Osteoblast (primary cell): ENCODE measurements at regions not wholly inside any gene's neighbourhood (a gene's known extent, or its start where the extent isn't known, plus 50 kb on each side); places are given as distances from the start of the nearest gene placed in this dataset.

ENCODE experiments used
- DNase-seq: peaks from one replicate; pipeline ENCODE4 v3.0.0; 2011; ENCODE audit warnings: low spot score, mixed read lengths; ENCODE audit not compliant: insufficient read length; ENCODE audit errors: missing footprints
- H2AFZ ChIP-seq: 2 replicates; pipeline ENCODE4 v1.6.0; 2011; ENCODE audit warnings: mild to moderate bottlenecking, low read length
- H3K27ac ChIP-seq: 2 replicates; pipeline ENCODE4 v1.5.1; 2011; ENCODE audit warnings: mild to moderate bottlenecking, low read depth, low read length, moderate library complexity
- H3K27me3 ChIP-seq: 2 replicates; pipeline ENCODE4 v1.6.0; 2012; ENCODE audit warnings: mild to moderate bottlenecking, control low read depth, inconsistent platforms, low read length, moderate library complexity; ENCODE audit not compliant: insufficient read depth
- H3K36me3 ChIP-seq: 2 replicates; pipeline ENCODE4 v1.5.1; 2011; ENCODE audit warnings: mild to moderate bottlenecking, low read length, control low read depth, moderate library complexity; ENCODE audit not compliant: insufficient read depth
- H3K4me1 ChIP-seq: 2 replicates; pipeline ENCODE4 v1.5.1; 2011; ENCODE audit warnings: mild to moderate bottlenecking, low read length, control low read depth, moderate library complexity; ENCODE audit not compliant: insufficient read depth
- H3K4me2 ChIP-seq: 2 replicates; pipeline ENCODE4 v1.6.0; 2011; ENCODE audit warnings: mild to moderate bottlenecking, low read length; ENCODE audit not compliant: insufficient read depth
- H3K4me3 ChIP-seq: fragments of 200-600 bp; sonication (generic); 3 replicates; pipeline ENCODE4 v1.5.1; 2012; ENCODE audit warnings: mild to moderate bottlenecking, low read length, inconsistent platforms; ENCODE audit not compliant: insufficient read depth
- H3K79me2 ChIP-seq: 2 replicates; pipeline ENCODE4 v1.6.0; 2012; ENCODE audit warnings: mild to moderate bottlenecking, low read length, control low read depth, inconsistent platforms; ENCODE audit not compliant: insufficient read depth
- H3K9me3 ChIP-seq: 2 replicates; pipeline ENCODE4 v1.5.1; 2011; ENCODE audit warnings: low read depth, low read length, control low read depth
- H4K20me1 ChIP-seq: 2 replicates; pipeline ENCODE4 v1.6.0; 2012; ENCODE audit warnings: mild to moderate bottlenecking, low read length, control low read depth; ENCODE audit not compliant: insufficient read depth
- TF ChIP-seq, protein P1 (sequence below): IDR thresholded peaks from 2 replicates; pipeline ENCODE4 v1.5.1; 2011; ENCODE audit warnings: mild to moderate bottlenecking, low read depth, low read length, moderate library complexity; ENCODE audit errors: extremely low read depth

DNA sequence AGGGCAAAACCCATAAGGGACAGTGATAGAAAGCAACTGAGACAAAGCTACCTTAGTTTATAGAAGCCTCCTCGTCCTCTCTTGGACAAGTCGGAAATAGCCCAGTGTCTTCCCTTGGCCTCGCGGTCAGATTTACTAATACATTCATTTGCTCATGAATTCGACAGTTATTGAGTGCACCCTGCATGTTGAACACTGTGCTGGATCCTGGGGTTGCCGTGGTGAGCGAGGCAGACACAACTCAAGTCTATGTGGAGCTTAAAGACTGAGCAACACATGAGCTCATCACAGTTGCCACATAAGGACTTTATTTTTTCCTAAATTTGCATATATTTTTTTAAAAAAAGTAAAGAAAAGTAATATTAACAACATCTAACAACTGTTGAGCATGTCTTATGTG, 411.1 kb upstream of the ITGA1 start:
- Histone ChIP-seq H3K27ac (no peak overlapping the region), H3K4me3 (no peak overlapping the region), H3K27me3 (no peaks in the 10 kb centered on the region), H3K9me3 (no peaks in the 10 kb centered on the region), H3K4me2 (no peak overlapping the region), H3K36me3 (no peaks in the 10 kb centered on the region), H3K79me2 (no peaks in the 10 kb centered on the region), H3K4me1 (no peaks in the 10 kb centered on the region), H2AFZ (no peak overlapping the region), H4K20me1 (no peaks in the 10 kb centered on the region)
- TF ChIP-seq, protein P1, sequence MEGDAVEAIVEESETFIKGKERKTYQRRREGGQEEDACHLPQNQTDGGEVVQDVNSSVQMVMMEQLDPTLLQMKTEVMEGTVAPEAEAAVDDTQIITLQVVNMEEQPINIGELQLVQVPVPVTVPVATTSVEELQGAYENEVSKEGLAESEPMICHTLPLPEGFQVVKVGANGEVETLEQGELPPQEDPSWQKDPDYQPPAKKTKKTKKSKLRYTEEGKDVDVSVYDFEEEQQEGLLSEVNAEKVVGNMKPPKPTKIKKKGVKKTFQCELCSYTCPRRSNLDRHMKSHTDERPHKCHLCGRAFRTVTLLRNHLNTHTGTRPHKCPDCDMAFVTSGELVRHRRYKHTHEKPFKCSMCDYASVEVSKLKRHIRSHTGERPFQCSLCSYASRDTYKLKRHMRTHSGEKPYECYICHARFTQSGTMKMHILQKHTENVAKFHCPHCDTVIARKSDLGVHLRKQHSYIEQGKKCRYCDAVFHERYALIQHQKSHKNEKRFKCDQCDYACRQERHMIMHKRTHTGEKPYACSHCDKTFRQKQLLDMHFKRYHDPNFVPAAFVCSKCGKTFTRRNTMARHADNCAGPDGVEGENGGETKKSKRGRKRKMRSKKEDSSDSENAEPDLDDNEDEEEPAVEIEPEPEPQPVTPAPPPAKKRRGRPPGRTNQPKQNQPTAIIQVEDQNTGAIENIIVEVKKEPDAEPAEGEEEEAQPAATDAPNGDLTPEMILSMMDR: no peak
- no peak for DNase-seq

DNA sequence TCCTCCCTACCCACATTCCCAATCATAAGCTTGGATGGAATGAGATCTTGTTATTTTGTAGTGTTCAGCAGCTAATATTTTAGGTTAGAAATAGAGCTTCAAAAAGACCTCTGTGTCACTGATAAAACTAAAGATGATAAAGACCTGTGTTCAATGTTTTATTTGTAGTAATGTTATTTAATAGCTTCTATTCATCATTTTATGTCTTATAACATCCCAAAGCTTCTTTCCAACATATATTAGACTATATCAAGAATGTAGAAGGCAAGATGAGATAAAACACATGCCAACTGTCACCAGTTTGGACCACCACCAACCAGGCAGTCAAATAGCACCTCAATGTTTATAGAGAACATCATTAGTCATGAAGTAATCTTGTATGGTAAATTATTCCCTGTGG, 409.5 kb upstream of the ITGA1 start:
- H3K4me2 ChIP-seq: no peak overlapping the region
- DNase-seq: no peak
- H3K9me3 ChIP-seq: no peaks in the 10 kb centered on the region
- H3K27me3 ChIP-seq: no peaks in the 10 kb centered on the region
- no peak overlapping the region for H3K27ac ChIP-seq
- no peaks in the 10 kb centered on the region for H3K36me3 ChIP-seq
- H4K20me1 ChIP-seq: no peaks in the 10 kb centered on the region
- TF ChIP-seq, protein P1: no peak
- H3K4me3 ChIP-seq: no peak overlapping the region
- no peaks in the 10 kb centered on the region for H3K79me2 ChIP-seq
- no peaks in the 10 kb centered on the region for H3K4me1 ChIP-seq
- H2AFZ ChIP-seq: no peak overlapping the region

DNA sequence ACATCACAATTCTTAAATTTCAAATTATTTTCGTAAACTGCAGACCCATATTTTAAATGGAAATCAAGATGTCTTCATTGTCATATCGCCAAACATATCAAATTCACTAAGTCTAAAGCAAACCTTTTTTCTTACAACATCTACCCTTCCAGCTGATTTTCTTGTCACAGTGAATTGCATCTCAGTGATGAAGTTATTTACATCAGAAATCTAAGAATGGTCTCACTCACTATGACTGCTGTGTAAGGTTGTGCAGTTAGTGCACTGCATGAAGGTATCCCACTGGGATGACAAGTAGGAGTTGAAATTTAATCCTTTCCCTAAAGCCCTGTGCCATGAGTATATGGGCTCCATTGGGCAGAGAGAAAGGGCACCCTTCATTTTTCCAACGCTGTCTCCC, 399.4 kb upstream of the ITGA1 start:
- TF ChIP-seq, protein P1: no peak
- H3K4me3 ChIP-seq: no peak overlapping the region
- H3K4me1 ChIP-seq: no peaks in the 10 kb centered on the region
- no peaks in the 10 kb centered on the region for H3K79me2 ChIP-seq
- H3K9me3 ChIP-seq: no peaks in the 10 kb centered on the region
- no peaks in the 10 kb centered on the region for H3K27me3 ChIP-seq
- H3K27ac ChIP-seq: no peak overlapping the region
- H3K36me3 ChIP-seq: no peaks in the 10 kb centered on the region
- no peaks in the 10 kb centered on the region for H4K20me1 ChIP-seq
- DNase-seq: no peak
- no peak overlapping the region for H2AFZ ChIP-seq
- no peak overlapping the region for H3K4me2 ChIP-seq

DNA sequence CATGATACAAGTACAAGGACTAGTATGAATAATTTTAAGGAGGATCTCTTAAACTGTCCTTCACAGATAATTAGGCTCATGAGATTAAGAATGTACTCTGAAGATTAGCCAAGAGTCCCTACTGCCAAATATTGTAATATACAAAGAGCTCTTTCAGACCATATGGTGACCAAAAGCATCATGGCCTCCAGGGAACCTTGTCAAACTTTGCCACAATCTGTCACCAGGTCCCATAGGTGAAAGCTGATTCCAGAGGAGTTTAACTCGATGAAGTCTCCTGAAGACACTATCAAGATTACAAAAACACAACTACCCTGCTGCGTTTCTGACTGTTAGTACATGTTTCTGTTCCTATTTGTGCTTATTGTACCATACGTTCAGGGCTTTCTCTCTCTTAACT, 395.4 kb upstream of the ITGA1 start:
- Histone ChIP-seq H3K27me3 (no peaks in the 10 kb centered on the region), H3K9me3 (no peaks in the 10 kb centered on the region), H3K27ac (no peak overlapping the region), H3K4me1 (no peaks in the 10 kb centered on the region), H3K36me3 (no peaks in the 10 kb centered on the region), H3K4me2 (no peak overlapping the region), H3K4me3 (no peak overlapping the region), H2AFZ (no peak overlapping the region), H3K79me2 (no peaks in the 10 kb centered on the region), H4K20me1 (no peaks in the 10 kb centered on the region)
- TF ChIP-seq, protein P1: no peak
- no peak for DNase-seq
